ENCODE measurements at regions not wholly inside any gene's neighbourhood (a gene's known extent, or its start where the extent isn't known, plus 50 kb on each side); places are given as distances from the start of the nearest gene placed in this dataset.

DNA sequence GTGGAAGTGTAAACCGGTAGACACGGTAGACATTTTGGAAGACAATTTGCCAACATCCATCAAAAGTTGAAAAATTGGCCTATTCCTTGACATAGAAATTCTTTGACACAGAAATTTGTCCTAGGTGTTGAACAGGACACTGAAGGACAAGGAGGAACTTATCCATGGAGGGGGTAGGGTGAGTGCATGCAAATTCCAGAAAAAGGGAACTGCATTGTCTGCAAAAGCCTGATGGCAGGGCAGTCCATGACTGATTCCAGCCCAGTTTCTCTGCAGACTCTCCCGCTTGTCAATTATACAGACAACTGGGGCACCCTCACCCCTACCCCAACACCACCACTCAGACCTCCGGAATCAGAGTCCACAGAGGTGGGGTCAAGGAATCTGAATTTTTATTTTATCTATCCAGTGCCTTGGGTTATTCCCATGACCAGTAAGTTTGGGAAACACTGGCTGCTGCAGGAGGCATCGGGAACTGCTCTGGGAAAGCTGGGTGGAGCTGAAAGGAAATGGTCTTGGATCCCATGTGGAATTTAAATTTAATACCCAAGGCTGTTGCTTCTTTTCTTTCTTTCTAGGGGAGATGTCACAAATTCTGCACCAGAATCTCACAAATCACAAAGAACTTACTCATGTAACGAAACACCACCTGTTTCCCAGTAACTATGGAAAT lies 103.3 kb upstream of the SLC45A1 start:
- TF ChIP-seq CTCF (IDR thresholded peaks at IDR 0.05; ENCODE audit: low read length) (no peak), EZH2 (optimal IDR thresholded peaks at IDR 0.05; ENCODE audit: low read depth, low read length) (no peak)
